Neural cell (in vitro differentiated cells): ENCODE measurements at regions not wholly inside any gene's neighbourhood (a gene's known extent, or its start where the extent isn't known, plus 50 kb on each side); places are given as distances from the start of the nearest gene placed in this dataset.

ENCODE experiments used
- EZH2 ChIP-seq: fragments of 200-600, 300-800 bp; shearing (Covaris generic), sonication (generic); IDR thresholded peaks from 2 replicates; pipeline ENCODE4 v1.6.1; 2014; ENCODE audit warnings: antibody characterized with exemption, low read length, borderline replicate concordance, mild to moderate bottlenecking; ENCODE audit not compliant: insufficient read depth, poor library complexity, severe bottlenecking
- POLR2AphosphoS5 ChIP-seq: IDR thresholded peaks from 2 replicates; pipeline ENCODE4 v1.6.1; 2012
- RAD21 ChIP-seq: fragments of 450-650 bp; conservative IDR thresholded peaks from 2 replicates; pipeline ENCODE4 v1.6.1; 2014; ENCODE audit warnings: antibody characterized with exemption, mild to moderate bottlenecking, moderate library complexity
- TF ChIP-seq, protein P1 (sequence below): fragments of 450-650 bp; IDR thresholded peaks from 2 replicates; pipeline ENCODE4 v1.5.1; 2014; ENCODE audit warnings: antibody characterized with exemption, mild to moderate bottlenecking, moderate library complexity; ENCODE audit not compliant: poor library complexity, severe bottlenecking

DNA sequence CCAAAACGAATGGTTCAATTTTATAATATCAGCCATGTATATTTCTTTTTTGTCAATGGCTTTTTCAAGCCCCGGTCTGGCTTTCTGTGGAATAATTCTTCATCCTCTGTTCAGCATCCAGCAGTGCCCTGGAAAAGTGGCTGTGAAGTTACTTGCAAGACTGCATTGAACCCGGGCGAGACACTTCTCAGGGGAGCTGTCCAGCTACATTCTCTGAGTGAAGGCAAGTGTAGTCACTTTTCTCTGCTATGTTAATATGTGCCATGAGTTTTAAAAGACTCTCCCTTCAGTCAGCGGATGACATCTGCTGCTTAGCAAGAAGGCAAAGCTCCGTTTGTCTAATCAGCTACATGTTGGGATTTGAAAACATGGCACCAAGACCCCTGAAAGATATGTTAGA lies 81.3 kb upstream of the RGMA start:
- TF ChIP-seq EZH2: no peak
- TF ChIP-seq, protein P1, sequence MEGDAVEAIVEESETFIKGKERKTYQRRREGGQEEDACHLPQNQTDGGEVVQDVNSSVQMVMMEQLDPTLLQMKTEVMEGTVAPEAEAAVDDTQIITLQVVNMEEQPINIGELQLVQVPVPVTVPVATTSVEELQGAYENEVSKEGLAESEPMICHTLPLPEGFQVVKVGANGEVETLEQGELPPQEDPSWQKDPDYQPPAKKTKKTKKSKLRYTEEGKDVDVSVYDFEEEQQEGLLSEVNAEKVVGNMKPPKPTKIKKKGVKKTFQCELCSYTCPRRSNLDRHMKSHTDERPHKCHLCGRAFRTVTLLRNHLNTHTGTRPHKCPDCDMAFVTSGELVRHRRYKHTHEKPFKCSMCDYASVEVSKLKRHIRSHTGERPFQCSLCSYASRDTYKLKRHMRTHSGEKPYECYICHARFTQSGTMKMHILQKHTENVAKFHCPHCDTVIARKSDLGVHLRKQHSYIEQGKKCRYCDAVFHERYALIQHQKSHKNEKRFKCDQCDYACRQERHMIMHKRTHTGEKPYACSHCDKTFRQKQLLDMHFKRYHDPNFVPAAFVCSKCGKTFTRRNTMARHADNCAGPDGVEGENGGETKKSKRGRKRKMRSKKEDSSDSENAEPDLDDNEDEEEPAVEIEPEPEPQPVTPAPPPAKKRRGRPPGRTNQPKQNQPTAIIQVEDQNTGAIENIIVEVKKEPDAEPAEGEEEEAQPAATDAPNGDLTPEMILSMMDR: no peak
- TF ChIP-seq POLR2AphosphoS5: no peak
- no peak for TF ChIP-seq RAD21
